ENCODE measurements at regions not wholly inside any gene's neighbourhood (a gene's known extent, or its start where the extent isn't known, plus 50 kb on each side); places are given as distances from the start of the nearest gene placed in this dataset.
"Not testable (repeated sequence)": the region's sequence is repeated elsewhere in the genome, so short reads cannot be mapped to it uniquely, and the experiment has no call there.

DNA sequence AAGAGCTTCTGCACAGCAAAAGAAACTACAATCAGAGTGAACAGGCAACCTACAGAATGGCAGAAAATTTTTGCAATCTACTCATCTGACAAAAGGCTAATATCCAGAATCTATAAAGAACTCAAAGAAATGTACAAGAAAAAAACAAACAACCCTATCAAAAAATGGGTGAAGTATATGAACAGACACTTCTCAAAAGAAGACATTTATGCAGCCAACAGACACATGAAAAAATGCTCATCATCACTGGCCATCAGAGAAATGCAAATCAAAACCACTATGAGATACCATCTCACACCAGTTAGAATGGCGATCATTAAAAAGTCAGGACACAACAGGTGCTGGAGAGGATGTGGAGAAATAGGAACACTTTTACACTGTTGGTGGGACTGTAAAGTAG lies 124.9 kb upstream of the NR2F2 start:
- TF ChIP-seq ZFP30 (CRISPR knock-in tag; IDR thresholded peaks at IDR 0.05); ZNF565 (CRISPR knock-in tag; conservative IDR thresholded peaks at IDR 0.05; ENCODE audit: low read depth); RARB (CRISPR knock-in tag; IDR thresholded peaks at IDR 0.05): not testable (repeated sequence)
- TF ChIP-seq, protein P1, sequence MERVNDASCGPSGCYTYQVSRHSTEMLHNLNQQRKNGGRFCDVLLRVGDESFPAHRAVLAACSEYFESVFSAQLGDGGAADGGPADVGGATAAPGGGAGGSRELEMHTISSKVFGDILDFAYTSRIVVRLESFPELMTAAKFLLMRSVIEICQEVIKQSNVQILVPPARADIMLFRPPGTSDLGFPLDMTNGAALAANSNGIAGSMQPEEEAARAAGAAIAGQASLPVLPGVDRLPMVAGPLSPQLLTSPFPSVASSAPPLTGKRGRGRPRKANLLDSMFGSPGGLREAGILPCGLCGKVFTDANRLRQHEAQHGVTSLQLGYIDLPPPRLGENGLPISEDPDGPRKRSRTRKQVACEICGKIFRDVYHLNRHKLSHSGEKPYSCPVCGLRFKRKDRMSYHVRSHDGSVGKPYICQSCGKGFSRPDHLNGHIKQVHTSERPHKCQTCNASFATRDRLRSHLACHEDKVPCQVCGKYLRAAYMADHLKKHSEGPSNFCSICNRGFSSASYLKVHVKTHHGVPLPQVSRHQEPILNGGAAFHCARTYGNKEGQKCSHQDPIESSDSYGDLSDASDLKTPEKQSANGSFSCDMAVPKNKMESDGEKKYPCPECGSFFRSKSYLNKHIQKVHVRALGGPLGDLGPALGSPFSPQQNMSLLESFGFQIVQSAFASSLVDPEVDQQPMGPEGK (CRISPR knock-in tag; IDR thresholded peaks at IDR 0.05; ENCODE audit: borderline replicate concordance) = not testable (repeated sequence)

All from SK-N-SH treated with all-trans-retinoic acid at 6 μM for 48 hours (cell line).